Gastrocnemius medialis (tissue), 4 donors: ENCODE measurements at regions not wholly inside any gene's neighbourhood (a gene's known extent, or its start where the extent isn't known, plus 50 kb on each side); places are given as distances from the start of the nearest gene placed in this dataset.

Source experiments
- ATAC-seq, 2 donors: fragments of 150-250 bp; one replicate each; pipeline ENCODE4 v1.9.1; 2016
- DNase-seq, 2 donors: peaks; one replicate each; pipeline ENCODE4 v3.0.0-alpha.2; 2019
- H3K27ac ChIP-seq, 4 donors: fragments of 200-600 bp; sonication (generic); 1 replicate in 1 of 4; 2 replicates in 3 of 4; pipeline ENCODE4 v1.5.1; 2016 to 2018; ENCODE audit warnings: mild to moderate bottlenecking in 2 of 4, moderate library complexity in 1 of 4
- H3K27me3 ChIP-seq, 3 donors: fragments of 200-600 bp; sonication (generic) in 2 of 3; 1 replicate in 1 of 3; 2 replicates in 2 of 3; pipeline versions ENCODE4 v1.5.1 to v1.6.0; 2016 to 2019; ENCODE audit warnings: mild to moderate bottlenecking in 1 of 3, moderate library complexity in 1 of 3
- H3K36me3 ChIP-seq, 2 donors: fragments of 200-600 bp; sonication (generic) in 1 of 2; one replicate each; pipeline ENCODE4 v1.5.1; 2017 to 2018
- H3K4me1 ChIP-seq, 2 donors: fragments of 200-600 bp; sonication (generic) in 1 of 2; one replicate each; pipeline ENCODE4 v1.5.1; 2016 to 2017; ENCODE audit warnings: mild to moderate bottlenecking in 2 of 2
- H3K4me3 ChIP-seq, 4 donors: fragments of 200-600 bp; sonication (generic) in 3 of 4; 1 replicate in 1 of 4; 2 replicates in 3 of 4; pipeline ENCODE4 v1.5.1; 2016 to 2019; ENCODE audit warnings: mild to moderate bottlenecking in 2 of 4
- H3K9me3 ChIP-seq, 3 donors: fragments of 200-600 bp; sonication (generic) in 2 of 3; 1 replicate in 1 of 3; 2 replicates in 2 of 3; pipeline ENCODE4 v1.5.1; 2016 to 2019
- CTCF ChIP-seq, 5 experiments: fragments of 450-650 bp in 3 of 5; fragments of 200-600 bp in 2 of 5; sonication (generic) in 2 of 5; IDR thresholded peaks in 4 of 5; conservative IDR thresholded peaks in 1 of 5; 1 replicate in 4 of 5; 2 replicates in 1 of 5; pipeline ENCODE4 v1.5.1; 2016 to 2019; ENCODE audit warnings: antibody characterized with exemption in 5 of 5, mild to moderate bottlenecking in 3 of 5, moderate library complexity in 3 of 5
- POLR2A ChIP-seq, 2 donors: fragments of 450-650 bp; IDR thresholded peaks; one replicate each; pipeline ENCODE4 v1.6.1; 2017; ENCODE audit warnings: antibody characterized with exemption in 2 of 2, mild to moderate bottlenecking in 2 of 2, moderate library complexity in 2 of 2
- in situ Hi-C, 4 donors: fragments of 200-750 bp; cut with MboI; loops; one replicate each; pipeline versions ENCODE4 v1.15.0 to v1.8.0; 2017; ENCODE audit warnings: low sequenced_read_pairs in 4 of 4
- intact Hi-C: fragments of 100-400 bp; cut with DNase I; formaldehyde crosslinking; loops from one replicate; pipeline ENCODE4 v1.15.1; 2023; ENCODE audit warnings: low total_unique reads

GRCh38 chr14:97724265-97724731 lies 927.1 kb downstream of the VRK1 start:
- H3K4me3 ChIP-seq = no peak overlapping the region
- no peak overlapping the region for H3K27ac ChIP-seq
- no peaks in the 10 kb centered on the region for H3K36me3 ChIP-seq
- in situ Hi-C loops = no loop called here
- intact Hi-C loops = no loop called here
- no peaks in the 10 kb centered on the region for H3K4me1 ChIP-seq
- ATAC-seq (no peak), DNase-seq (no peak)
- H3K27me3 ChIP-seq = no peaks in the 10 kb centered on the region
- H3K9me3 ChIP-seq = no peaks in the 10 kb centered on the region
- no peak for TF ChIP-seq POLR2A (IDR thresholded peaks at IDR 0.05)
- no peak for TF ChIP-seq CTCF (IDR thresholded peaks at IDR 0.05 in 4 of 5, conservative IDR thresholded peaks at IDR 0.05 in 1 of 5)

GRCh38 chr14:97726676-97727075 lies 929.5 kb downstream of the VRK1 start:
- H3K4me1 ChIP-seq = no peaks in the 10 kb centered on the region
- no peaks in the 10 kb centered on the region for H3K27me3 ChIP-seq
- ATAC-seq (no peak), DNase-seq (no peak)
- H3K9me3 ChIP-seq = no peaks in the 10 kb centered on the region
- in situ Hi-C loops = no loop called here
- TF ChIP-seq CTCF (IDR thresholded peaks at IDR 0.05 in 4 of 5, conservative IDR thresholded peaks at IDR 0.05 in 1 of 5) (no peak), POLR2A (IDR thresholded peaks at IDR 0.05) (no peak)
- no peak overlapping the region for H3K4me3 ChIP-seq
- H3K27ac ChIP-seq = no peak overlapping the region
- intact Hi-C loops = no loop called here
- H3K36me3 ChIP-seq = no peaks in the 10 kb centered on the region

DNA sequence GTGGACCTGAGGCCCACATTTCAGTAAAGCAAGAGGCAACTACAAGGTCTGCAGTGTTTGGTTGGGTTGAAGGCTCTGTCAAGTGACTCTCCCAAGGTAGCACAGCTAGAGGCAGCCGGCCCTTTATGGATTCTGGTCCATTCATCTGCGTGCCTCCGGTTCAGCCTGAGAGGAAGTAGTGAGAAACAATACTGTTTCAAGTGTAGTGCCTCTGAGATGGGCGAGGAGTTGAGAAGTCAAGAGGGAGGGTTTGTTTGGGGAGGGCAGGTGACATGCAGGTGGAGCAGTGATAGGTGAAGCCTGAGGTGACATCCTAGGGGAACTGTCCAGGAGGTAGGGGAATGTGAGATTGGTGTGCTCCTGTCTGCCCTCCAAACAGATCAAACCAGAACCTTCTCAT lies 933.5 kb downstream of the VRK1 start:
- Histone ChIP-seq H3K4me1 (no peaks in the 10 kb centered on the region), H3K36me3 (no peaks in the 10 kb centered on the region), H3K27me3 (no peaks in the 10 kb centered on the region), H3K9me3 (no peaks in the 10 kb centered on the region), H3K4me3 (no peak overlapping the region), H3K27ac (no peak overlapping the region)
- intact Hi-C loops = no loop called here
- in situ Hi-C loops = no loop called here
- no peak for ATAC-seq
- no peak for DNase-seq
- TF ChIP-seq CTCF (IDR thresholded peaks at IDR 0.05 in 4 of 5, conservative IDR thresholded peaks at IDR 0.05 in 1 of 5) (no peak), POLR2A (IDR thresholded peaks at IDR 0.05) (no peak)

- Histone ChIP-seq H3K27me3 (no peaks in the 10 kb centered on the region), H3K27ac (no peak overlapping the region), H3K4me1 (no peaks in the 10 kb centered on the region), H3K36me3 (no peaks in the 10 kb centered on the region), H3K4me3 (no peak overlapping the region), H3K9me3 (no peaks in the 10 kb centered on the region)
- in situ Hi-C loops = no loop called here
- no peak for TF ChIP-seq POLR2A (IDR thresholded peaks at IDR 0.05)
- no peak for TF ChIP-seq CTCF (IDR thresholded peaks at IDR 0.05 in 4 of 5, conservative IDR thresholded peaks at IDR 0.05 in 1 of 5)
- no peak for ATAC-seq
- intact Hi-C loops = no loop called here
- DNase-seq = no peak
Measured at GRCh38 chr14:97731800-97732199, 934.6 kb downstream of the VRK1 start.

DNA sequence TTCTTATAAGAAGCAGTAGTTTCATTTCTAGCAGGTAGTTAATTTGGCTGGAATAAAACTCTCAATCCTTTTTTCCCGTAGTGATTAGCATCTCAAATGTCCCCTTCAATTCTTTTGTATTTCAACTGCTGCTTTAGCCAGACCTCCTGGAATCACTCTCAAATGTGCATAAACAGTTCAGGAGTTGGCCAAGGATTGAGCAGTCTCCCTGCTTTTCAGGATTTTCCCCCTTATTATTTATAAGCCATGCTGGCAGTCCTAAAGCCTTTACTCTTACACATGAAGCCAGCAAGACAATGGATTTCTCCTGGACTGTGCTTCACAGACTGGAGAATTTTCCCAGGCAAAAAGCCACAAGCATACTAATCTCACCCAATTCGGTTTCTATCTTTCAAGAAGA lies 950.1 kb downstream of the VRK1 start:
- ATAC-seq (no peak), DNase-seq (no peak)
- TF ChIP-seq CTCF (IDR thresholded peaks at IDR 0.05 in 4 of 5, conservative IDR thresholded peaks at IDR 0.05 in 1 of 5) (no peak), POLR2A (IDR thresholded peaks at IDR 0.05) (no peak)
- intact Hi-C loops (no loop called here), in situ Hi-C loops (no loop called here)
- Histone ChIP-seq H3K4me3 (no peak overlapping the region), H3K9me3 (no peaks in the 10 kb centered on the region), H3K27me3 (no peaks in the 10 kb centered on the region), H3K27ac (no peak overlapping the region), H3K36me3 (no peaks in the 10 kb centered on the region), H3K4me1 (no peaks in the 10 kb centered on the region)
